Stimulated activated CD4-positive, alpha-beta T cell treated with anti-CD3 and anti-CD28 coated beads, TNF-alpha, amount 100 ng/mL, for 1 hour (primary cell): ENCODE measurements at regions not wholly inside any gene's neighbourhood (a gene's known extent, or its start where the extent isn't known, plus 50 kb on each side); places are given as distances from the start of the nearest gene placed in this dataset.

Experiments
- DNase-seq, 3 donors: peaks; one replicate each; pipeline ENCODE4 v3.0.0-alpha.2; 2020; ENCODE audit warnings: low read depth in 3 of 3, low spot score in 1 of 3

DNA sequence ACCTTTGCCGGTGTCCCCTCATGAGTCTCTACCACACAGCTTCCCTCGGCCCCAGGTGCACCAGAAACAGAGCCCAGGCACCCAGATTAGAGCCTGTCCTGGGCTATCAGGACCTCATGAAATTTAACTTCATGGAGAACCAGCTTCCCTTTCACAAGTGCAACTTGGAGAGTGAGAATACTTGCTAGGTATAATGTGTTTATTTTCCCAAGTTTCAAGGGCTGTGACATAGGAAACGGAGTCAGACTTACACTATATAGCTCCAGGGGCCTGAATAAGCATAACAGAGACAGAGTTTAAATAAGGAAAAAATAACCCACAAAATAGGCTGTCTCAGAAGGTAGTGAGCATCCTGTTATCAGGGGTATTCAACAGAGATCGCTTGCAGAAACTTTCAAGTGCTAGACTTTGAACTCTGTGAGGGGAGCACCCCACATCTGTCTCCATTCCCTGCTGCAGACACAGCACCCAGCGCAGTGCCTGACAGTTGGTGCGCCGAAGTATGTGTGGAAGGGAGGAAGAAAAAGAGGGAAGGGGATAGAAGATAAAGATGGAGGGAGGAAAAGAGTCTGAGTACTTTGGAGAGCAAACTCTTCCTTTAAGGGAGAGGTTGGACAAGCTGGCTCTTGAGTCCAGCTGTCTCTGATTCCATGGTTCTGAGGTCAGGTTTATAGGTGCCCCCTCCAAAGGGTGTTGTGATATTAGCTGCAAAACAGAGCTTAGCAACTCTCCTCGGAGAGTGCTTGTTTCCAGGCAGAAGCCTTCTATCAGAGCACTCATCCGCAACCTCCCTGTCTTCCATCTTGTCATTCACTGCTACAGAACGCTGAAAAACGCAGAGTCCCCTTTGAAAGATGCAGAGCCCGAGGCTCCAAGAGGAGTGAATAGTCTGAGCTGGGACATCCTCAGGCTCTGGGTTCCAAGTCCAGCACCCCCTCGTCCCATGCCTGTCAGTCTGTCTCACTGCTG lies 84.8 kb downstream of the CPN2 start:
- no peak for DNase-seq

DNA sequence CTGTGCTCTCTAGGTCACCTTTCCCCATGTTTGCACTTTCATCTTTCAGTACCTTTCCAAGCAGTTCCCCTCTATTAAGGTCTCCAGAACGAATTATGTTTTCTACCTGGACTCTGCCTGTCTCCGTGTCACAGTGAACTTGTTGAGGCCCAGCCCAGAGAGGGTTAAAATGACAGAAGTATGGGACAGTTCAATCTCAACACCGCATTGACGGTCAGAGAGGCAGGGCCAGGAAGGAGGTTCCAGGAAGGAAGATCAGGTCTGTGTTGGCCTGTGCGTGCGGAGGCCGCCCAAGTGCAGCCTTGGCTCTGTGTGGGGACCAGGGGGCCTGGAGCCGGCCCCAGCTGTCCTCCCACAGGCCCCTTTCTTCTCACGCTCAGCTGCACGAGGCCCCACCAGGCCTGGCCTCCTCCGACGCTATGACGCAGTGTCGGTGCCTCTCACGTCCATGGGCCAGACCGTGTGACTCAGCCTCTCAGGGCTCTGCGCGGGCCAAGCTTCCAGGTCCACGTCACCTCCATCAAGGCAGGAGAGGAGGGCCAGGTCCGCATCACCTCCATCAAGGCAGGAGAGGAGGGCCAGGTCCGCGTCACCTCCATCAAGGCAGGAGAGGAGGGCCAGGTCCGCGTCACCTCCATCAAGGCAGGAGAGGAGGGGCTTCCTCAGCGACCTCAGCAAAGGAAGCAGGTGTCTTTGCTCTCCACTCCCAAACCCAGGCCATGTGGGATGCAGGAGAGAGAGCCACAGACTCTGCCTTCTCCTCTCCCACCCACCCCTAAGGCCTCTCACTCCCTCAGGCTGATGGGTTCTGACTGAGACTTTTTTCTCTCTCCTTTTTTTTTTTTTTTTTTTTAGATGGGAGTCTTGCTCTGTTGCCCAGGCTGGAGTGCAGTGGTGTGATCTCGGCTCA lies 83.1 kb downstream of the CPN2 start:
- no peak for DNase-seq

DNA sequence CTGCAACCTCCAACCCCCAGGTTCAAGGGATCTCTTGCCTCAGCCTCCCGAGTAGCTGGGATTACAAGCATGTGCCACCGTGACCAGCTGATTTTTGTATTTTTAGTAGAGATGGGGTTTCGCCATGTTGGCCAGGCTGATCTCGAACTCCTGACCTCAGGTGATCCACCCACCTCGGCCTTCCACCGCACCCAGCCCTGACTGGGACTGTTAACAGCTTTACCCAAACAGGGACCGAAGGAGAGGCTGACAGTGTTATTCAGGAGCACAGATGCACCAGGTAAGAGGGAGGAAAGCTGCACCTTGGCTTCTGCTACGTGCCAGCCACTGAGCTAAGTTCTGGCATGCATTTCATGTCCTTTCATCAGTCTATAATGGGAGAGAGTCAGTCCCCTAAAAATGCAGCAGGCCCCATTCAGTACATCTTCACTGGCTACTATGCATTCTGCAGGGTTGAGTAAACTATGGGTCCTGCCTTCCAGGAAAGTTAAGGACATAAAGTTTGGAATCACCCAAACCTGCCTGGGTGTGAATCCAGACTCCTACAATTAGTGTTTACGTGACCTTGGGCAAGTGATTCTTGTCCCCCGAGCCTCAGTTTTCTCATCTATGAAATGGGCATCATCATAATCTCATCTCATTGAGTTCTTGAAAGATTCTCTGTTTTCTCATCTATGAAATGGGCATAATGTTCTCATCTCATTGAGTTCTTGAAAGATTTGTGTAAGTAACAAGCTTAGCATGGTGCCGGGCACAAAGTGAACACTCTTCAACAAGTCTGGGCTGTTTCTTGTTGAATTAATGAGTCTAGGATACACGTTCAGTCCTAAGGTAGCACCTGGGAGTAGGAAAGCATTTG lies 82.2 kb downstream of the CPN2 start:
- no peak for DNase-seq

DNA sequence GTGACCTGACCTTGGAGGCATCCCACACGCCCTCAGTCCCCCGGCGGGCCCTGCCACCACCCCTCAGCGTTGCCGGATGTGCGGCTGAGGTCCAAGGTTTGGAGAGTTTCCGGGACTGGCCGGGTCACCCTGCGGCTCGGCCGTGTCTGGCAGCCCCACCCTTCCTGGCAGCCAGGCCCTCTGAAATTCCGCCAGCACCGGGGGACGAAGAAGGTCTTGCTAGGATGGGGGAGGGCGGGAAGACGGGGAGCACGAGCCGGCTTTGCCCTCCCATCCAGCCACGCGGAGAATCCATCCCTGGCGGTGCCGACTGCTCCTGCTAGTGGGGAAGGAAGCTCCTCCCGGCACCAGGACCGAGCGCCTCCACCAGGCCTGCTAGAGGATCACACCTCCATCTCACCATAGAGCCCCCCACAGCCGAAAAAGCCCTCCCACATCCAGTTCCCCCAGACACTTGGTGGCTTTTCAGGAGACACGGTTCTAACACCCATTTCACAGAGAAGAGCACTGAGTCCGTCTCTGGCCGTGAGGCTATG lies 81.5 kb downstream of the CPN2 start:
- no peak for DNase-seq

DNA sequence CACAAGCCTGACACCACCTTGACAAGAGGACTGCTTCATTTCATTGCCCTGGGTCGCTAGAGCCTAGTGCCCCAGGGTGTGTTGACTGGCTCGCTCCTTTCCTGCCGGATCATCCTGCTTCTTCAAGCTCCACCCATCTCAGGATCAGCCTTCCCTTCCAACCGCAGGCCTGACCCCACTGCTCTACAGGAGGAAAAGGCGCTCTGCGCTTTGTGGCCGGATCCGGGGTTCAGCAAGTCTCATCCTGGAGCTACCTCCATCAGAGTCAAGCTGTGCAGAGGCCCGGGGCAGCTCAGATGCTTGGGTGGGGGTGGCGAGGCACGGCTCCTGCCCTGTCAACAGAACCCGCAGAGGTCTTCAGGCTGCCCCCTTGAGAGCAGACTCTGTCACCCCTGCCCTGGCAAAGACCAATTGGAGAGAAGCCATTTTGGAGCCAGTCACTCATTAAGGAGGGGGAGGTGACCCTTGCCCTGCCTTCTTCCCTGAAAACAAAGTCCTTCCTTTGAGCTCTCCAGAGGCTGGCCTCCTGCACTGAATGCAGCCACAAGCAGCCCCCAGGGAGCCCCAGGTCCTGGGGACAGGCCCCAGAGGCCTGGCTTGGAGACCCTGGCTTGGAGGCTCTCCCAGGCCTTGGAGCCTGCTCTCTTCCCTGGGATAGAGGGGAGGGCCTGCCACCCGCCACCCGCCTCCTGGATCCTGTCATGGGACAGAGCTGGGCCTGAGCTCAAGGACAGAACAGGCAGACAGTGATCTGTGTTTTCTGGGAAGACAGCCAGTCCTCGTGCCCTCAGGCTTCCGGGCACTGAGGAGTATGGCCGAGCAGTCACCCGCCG lies 80.3 kb downstream of the CPN2 start:
- DNase-seq: no peak

DNA sequence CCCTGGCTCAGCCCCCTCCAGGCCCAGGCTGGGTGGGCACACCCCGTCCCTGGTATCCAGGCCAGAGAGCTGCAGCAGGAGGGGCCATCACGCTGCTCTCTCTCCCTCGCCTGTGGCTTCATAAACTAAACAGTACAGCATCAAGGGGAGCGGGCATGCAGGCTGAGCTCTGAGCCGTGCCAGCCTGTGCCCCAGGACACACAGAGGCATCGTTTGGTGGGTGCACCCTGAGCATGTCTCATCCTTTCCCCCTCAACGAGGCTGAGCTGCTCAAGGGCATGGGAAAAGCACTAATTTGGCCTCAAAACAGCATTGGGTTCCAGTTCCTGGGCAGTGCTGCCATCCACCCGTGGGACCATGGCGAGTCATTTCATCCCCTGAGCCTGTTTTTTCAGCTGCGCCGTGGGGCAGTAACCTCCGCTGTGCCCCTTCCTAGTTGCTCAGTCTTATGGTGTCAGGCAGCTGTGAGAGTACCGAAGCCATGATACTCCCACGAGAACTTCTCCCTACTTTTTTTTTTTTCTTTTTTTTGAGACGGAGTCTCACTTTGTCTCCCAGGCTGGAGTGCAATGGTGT lies 79.6 kb downstream of the CPN2 start:
- DNase-seq: no peak

DNA sequence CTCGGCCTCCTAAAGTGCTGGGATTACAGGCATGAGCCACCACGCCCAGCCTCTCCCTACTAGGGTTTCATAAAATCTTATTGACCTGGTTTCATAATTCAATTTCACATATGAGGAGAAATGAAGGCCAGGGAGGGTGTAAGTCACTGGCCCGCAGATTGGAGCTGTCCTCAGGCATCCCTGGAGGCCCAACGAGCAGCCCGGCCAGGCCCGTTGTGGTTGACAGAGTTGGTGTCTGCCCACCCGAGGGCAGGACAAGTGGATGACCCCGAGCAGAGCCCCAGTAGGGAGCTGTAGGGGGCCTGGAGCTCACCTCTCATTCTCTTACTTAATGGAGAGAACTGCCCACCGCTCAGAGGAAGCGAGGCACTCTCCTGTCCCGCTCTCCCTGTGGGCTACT lies 78.9 kb downstream of the CPN2 start:
- DNase-seq: no peak

DNA sequence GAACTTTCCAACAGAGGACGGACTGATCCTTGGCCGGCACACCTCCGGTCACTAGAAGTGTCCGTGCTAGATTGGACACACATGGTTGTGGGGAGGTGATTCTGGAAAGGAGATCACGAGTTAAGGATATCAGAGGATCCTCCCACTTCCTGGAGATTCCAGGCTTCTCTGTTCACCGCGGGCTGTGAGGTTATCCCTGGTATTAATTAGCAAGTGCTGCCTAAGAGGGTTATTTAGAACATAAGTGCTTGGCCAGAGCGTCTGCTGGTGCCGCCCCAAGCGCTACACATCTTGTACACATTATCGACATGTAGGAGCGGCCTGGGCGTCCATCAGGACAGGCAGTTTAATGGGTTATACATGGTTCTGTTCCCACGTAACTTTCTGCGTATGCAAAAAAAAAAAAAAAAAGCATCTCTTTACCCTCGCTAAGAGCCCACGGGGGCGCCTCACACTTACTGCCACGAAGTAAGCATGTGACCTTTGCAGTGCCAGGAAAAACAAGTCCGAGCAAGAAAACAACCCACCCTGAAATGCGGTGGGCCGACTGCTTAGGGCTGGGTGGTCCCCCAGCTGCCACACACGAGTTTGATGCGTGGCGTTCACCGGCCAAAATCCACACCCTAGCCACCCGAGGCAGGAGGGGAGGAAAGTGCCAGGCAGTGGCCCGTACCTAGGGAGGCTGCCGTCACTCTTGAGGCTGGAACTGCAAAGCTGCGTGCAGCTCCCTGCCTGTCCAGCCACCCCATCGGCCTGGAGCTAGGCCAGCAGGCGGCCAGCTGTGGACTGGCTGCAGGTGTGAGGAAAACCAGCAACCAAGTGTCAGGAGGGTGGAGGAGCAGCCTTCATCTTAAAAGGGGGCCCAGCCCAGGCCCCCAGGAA lies 78.0 kb downstream of the CPN2 start:
- DNase-seq: no peak

DNA sequence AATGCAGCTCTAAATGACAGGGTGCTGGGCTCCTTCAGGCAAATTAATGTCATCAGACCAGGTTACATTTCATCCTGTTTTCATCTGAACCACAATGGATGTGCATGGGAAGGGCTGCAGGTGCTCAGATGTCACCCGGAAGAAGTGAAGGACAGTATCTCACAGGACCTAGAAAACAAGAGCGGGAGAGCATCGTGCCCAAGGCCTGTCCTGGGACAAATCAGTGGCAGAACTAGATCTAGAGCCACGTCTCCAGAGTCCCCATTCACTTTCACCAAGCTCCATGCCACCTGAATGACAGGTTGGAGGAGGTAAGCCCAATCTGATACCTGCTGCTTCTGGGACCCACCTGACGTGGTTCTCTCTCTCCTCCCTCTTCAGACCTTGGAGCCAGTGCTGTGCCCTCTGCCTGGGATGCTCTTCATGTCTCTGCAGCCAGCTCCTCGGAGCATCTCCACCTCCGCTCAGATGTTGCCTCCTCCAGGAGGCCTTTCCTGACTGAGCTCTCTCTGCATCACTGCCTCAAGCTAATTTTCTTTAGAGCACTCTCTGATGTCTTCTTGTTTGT lies 77.3 kb downstream of the CPN2 start:
- DNase-seq: no peak

DNA sequence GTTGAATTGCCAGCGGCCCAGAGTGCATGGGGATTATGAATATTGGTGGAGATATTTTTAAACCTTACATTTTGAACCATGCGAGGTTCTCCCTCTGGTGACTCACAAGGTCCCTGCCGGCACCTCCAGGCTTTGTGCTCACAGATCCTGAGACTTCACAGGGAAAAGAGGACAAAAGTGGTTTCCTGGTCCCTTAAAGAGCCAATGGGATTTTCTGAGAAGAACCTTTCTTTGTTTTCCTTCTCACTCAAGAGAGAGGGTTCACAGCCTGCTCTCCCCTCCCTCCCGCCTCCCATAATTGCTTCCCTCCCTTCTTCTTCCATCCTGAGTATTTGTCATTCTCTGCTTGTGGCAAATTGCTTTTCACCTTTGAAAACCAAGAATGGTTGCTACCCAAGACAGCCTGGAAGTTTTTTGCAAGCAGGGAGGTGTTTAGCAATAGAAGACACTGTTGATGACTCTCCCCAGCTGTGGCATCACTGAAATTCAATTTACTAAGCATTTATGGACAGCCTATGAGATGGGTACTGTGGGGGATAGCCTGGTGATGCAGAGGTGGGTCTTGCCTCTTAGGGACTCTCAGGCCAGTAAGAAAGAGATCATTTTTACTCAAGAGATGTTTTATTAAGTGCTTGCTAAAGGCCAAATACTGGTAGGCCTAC lies 76.6 kb downstream of the CPN2 start:
- DNase-seq: no peak

DNA sequence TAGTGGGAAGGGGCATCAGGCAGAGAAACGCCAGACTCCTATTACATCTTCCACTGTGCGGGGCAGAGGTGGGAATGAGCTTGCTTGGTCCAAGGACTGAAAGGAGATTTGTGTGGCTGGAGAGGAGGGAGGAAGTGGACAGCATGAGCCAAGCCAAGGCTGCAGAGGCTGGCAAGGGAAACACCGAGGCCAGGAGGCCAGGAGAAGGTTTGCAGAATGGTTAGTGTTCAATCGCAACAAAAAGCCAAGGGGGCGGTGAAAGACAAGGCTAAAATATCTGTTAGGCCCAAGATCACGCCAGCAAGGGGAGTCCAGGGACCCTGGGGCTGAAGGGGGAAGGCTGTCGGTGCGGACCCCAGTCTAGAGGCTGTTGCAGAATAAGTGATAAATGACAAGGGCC lies 75.8 kb downstream of the CPN2 start:
- no peak for DNase-seq

DNA sequence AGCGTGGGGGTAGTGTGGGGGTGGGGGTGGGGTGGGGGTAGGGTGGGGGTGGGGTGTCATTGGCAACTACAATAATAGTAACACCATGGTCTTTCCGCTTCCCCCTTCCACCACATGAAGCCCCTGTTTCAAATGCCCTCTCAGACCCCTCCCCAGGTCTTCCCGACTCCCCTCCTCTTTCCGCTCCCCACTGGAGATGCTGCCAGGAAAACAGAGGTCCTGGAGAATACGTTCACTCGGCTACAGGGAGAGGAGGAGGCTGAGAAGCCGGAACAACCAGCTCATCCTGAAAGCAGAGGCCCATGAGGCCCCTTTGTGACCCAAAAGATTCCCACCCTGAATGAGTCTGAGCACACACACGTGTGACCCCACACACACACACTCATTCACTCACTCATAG lies 75.4 kb downstream of the CPN2 start:
- no peak for DNase-seq

DNA sequence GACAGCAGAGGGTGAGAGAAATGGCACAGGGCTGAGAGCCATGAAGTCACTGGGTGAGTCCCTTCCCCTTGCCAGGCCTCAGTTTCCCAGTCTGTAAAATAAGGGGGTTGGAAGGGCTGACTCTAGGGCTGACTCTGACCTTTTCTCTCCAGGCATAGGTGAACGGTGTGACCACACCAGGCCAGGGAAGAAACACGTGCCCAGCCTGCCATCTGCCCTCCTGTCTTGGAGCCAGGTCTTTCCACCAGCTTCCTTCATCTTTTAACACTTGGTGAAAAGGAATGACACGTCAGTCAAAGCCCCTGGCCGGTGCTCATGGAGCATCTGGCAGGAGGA lies 74.4 kb downstream of the CPN2 start:
- no peak for DNase-seq

DNA sequence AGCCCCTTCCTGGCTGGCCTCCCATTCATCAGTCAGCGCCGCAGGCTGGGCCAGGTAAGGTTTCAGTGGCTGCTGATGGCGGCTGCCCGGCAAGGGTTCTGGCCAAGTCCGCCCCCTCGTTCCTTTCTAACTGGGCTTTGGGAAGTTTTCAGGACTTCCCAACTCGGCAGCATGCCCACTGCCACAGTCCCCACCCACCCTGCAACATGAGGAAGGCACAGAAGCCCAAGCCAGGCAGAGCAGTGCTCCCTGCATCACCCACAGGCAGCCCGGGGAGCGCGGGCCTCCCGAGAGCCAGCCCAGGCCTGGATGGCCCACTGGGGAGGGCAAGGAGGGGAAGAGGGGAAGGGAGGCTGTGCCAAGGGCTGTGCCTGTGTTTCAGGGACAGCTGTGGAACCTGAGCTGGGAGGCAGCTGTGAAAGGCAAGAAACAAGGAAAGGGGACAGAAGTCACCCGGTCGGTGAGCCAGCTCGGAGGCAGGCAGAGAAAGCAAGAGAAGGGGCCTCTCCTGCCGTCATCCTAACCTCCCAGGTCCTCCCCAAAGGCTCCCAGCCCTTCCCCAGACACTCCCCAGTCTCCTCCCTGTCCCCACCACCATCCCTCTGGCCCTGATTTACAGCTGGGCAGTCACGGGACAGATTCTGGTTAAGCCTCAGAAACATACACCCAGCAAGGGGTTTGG lies 73.9 kb downstream of the CPN2 start:
- no peak for DNase-seq

DNA sequence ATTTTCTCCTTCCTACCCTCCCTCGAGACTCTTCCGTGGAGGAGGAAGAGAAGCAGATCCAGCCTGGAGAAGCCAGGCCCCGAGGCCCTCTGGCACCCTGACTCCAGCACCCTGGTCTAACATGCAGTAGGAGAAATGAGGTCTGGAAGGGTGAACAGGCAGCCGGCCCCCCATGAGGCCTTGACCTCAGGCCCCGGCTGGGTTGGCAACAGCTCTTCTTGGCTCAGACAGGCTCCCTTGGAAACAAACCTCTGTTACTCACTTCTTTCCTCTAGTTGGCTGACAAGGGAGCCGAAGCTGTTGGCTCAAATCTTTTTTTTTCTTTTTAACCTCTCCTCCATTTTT lies 73.4 kb downstream of the CPN2 start:
- no peak for DNase-seq

DNA sequence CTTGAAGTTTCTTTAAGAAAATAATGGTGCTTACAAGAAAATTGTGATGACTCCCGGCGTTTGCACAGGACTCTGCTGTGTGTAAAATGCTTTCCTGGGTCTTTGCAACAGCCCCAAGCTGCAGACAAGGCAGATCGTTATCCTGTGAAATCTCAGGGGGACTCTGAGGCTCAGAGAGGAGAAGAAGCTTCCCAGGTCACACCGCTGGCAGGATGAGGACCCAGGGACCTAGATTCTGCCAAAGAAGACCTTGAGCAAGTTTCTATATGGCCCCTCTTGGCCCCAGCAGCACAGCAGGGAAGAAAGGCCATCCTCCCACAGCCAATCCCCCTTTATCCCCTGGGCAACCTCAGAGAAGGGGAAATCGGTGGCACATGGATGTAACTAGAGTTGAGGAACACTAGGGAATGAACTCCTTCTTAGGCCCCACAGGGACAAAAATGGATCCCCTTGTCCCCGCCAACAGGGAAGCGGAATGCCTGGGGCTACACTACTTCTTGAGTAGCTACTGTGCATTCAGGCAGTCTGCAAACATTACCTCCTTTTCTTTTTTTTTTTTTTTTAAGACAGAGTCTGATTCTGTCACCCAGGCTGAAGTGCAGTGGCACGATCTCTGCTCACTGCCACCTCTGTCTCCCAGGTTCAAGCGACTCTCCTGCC lies 72.8 kb downstream of the CPN2 start:
- DNase-seq: no peak

DNA sequence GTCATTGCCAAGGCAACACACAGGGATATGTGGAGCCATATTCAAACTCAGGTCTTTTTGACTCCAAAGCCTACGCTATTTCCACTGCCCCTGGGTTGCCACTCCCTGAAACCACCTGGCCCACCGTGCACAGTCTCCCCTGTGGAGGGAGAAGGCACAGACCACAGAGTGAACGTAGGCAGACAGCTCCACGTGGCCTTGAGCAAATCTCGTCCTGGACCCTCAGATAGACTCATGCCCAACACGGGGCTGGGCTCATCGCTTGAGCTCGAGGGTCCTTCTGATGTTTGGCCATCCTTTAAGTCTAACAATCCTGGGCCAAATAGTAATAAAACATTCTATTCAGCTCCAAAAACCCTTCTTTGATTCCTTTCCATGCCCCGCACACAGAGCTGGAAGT lies 72.0 kb downstream of the CPN2 start:
- DNase-seq: no peak
